SK-N-MC (cell line): ENCODE measurements at regions not wholly inside any gene's neighbourhood (a gene's known extent, or its start where the extent isn't known, plus 50 kb on each side); places are given as distances from the start of the nearest gene placed in this dataset.

Experiments used
- EZH2 ChIP-seq: fragments of 200-600 bp; sonication (generic); IDR thresholded peaks from one replicate; pipeline ENCODE4 v1.6.1; 2017; ENCODE audit warnings: antibody characterized with exemption
- POLR2AphosphoS5 ChIP-seq: IDR thresholded peaks from 2 replicates; pipeline ENCODE4 v1.6.1; 2012; ENCODE audit warnings: mild to moderate bottlenecking, low read depth, low read length, borderline replicate concordance

DNA sequence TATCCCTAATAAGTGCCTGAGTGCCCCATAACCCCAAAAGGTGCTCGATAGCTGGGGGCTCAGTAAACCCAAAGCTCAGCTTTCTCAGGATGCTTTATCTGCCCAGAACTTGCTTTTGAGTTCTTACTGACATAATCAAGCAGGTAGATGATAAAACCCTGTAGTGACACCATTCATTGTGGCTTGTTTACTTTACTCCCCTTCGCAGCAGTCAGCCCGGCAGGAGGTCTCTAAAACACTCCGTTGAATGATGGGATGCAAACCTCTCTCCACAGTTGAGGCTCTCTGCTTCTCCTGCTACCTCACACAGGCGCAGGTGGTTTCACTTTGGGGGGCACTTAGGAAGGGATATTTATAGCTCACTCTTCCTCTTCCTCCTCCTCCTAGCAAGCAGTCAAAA lies 349.4 kb downstream of the HLX start:
- TF ChIP-seq POLR2AphosphoS5 = no peak
- TF ChIP-seq EZH2 = no peak
